T-helper 17 cell (primary cell): ENCODE measurements at regions not wholly inside any gene's neighbourhood (a gene's known extent, or its start where the extent isn't known, plus 50 kb on each side); places are given as distances from the start of the nearest gene placed in this dataset.
"Not testable (repeated sequence)": the region's sequence is repeated elsewhere in the genome, so short reads cannot be mapped to it uniquely, and the experiment has no call there.

Source experiments
- ATAC-seq: fragments of 150-1000 bp; cut with Tn5 transposase; 2 replicates; pipeline ENCODE4 v1.10.0; 2021; ENCODE audit warnings: mild to moderate bottlenecking, moderate library complexity
- DNase-seq, 3 donors: peaks; one replicate each; pipeline versions ENCODE4 v3.0.0 to v3.0.0-alpha.2; 2020 to 2021
- H3K9me3 ChIP-seq: one replicate; pipeline ENCODE4 v1.7.0; 2013; ENCODE audit warnings: low read length, mild to moderate bottlenecking; ENCODE audit not compliant: control insufficient read depth, poor library complexity, severe bottlenecking
- H3K27ac Mint-ChIP-seq: one replicate; pipeline ENCODE4 v1.8.0; 2022; ENCODE audit warnings: mild to moderate bottlenecking, moderate library complexity, mixed read lengths
- H3K27me3 Mint-ChIP-seq: one replicate; pipeline ENCODE4 v1.8.0; 2022; ENCODE audit warnings: mixed read lengths
- H3K36me3 Mint-ChIP-seq: one replicate; pipeline ENCODE4 v1.8.0; 2022; ENCODE audit warnings: low read depth, mixed read lengths
- H3K4me1 Mint-ChIP-seq: one replicate; pipeline ENCODE4 v1.8.0; 2022; ENCODE audit warnings: mild to moderate bottlenecking, mixed read lengths
- H3K4me3 Mint-ChIP-seq: one replicate; pipeline ENCODE4 v1.8.0; 2022; ENCODE audit warnings: mild to moderate bottlenecking, moderate library complexity, mixed read lengths

GRCh38 chr18:4549164-4549872, 94.2 kb upstream of the DLGAP1 start:
- Mint-ChIP-seq H3K36me3 (no peaks in the 10 kb centered on the region), H3K4me1 (no peaks in the 10 kb centered on the region), H3K27me3 (no peaks in the 10 kb centered on the region), H3K27ac (no peak overlapping the region), H3K4me3 (no peak overlapping the region)
- ATAC-seq (no peak), DNase-seq (no peak)
- H3K9me3 ChIP-seq = no peaks in the 10 kb centered on the region

GRCh38 chr18:4547126-4547525, 92.0 kb upstream of the DLGAP1 start:
- ATAC-seq = no peak
- Mint-ChIP-seq H3K27me3 (no peaks in the 10 kb centered on the region), H3K36me3 (no peaks in the 10 kb centered on the region), H3K4me1 (no peaks in the 10 kb centered on the region), H3K27ac (no peak overlapping the region), H3K4me3 (no peak overlapping the region)
- no peak for DNase-seq
- no peaks in the 10 kb centered on the region for H3K9me3 ChIP-seq

- DNase-seq = no peak
- no peak overlapping the region for H3K4me3 Mint-ChIP-seq
- H3K27me3 Mint-ChIP-seq = no peaks in the 10 kb centered on the region
- no peaks in the 10 kb centered on the region for H3K9me3 ChIP-seq
- H3K36me3 Mint-ChIP-seq = no peaks in the 10 kb centered on the region
- H3K4me1 Mint-ChIP-seq = no peaks in the 10 kb centered on the region
- no peak overlapping the region for H3K27ac Mint-ChIP-seq
- no peak for ATAC-seq
Observed at GRCh38 chr18:4544142-4544541, 89.0 kb upstream of the DLGAP1 start.

- no peaks in the 10 kb centered on the region for H3K36me3 Mint-ChIP-seq
- no peaks in the 10 kb centered on the region for H3K27me3 Mint-ChIP-seq
- ATAC-seq = no peak
- no peaks in the 10 kb centered on the region for H3K4me1 Mint-ChIP-seq
- H3K27ac Mint-ChIP-seq = no peak overlapping the region
- no peak overlapping the region for H3K4me3 Mint-ChIP-seq
- no peaks in the 10 kb centered on the region for H3K9me3 ChIP-seq
- no peak for DNase-seq
Observed at GRCh38 chr18:4543711-4544110, 88.6 kb upstream of the DLGAP1 start.

DNA sequence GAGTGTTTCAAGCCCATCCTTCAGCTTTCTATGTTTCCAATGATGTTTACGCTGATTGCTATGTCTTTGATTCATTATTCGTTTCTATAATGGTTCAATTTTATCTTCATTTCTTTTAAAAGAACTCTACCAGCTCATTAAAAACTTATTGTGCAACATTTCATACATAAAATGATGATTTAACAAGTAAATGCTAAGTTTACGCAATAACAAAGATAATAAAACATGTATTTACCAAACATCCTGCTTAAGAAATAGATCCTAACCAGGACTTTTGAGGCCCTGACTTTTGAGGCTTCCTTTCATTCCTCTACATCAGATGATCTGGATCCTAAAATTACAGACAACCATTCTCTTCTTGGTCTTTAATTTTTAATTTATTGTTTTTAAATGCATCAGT, 86.5 kb upstream of the DLGAP1 start:
- H3K9me3 ChIP-seq = no peaks in the 10 kb centered on the region
- DNase-seq (no peak), ATAC-seq (no peak)
- Mint-ChIP-seq H3K4me3 (no peak overlapping the region), H3K4me1 (no peaks in the 10 kb centered on the region), H3K36me3 (no peaks in the 10 kb centered on the region), H3K27me3 (no peaks in the 10 kb centered on the region), H3K27ac (no peak overlapping the region)

DNA sequence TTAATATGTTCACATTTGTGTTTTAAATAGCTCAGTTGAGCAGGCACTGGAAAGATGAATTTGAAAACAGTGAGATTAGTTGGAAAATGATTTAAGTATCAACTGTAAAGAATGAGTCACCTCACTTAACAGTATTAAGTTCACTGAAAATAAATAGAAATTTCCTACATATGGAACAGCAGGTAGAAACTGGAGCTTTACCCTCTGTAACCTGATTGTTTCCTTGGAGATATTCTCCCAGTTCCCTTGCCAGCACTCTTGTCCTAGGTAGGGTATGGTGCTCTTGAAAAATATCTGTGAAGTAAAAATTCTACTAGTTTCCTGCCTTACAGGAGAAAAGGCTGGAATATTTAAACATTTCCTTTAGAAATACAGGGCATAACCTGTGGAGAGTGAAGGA, 81.3 kb upstream of the DLGAP1 start:
- Mint-ChIP-seq H3K36me3 (no peaks in the 10 kb centered on the region), H3K27ac (no peak overlapping the region), H3K4me3 (no peak overlapping the region), H3K4me1 (no peaks in the 10 kb centered on the region), H3K27me3 (no peaks in the 10 kb centered on the region)
- ATAC-seq (no peak), DNase-seq (no peak)
- no peaks in the 10 kb centered on the region for H3K9me3 ChIP-seq

DNA sequence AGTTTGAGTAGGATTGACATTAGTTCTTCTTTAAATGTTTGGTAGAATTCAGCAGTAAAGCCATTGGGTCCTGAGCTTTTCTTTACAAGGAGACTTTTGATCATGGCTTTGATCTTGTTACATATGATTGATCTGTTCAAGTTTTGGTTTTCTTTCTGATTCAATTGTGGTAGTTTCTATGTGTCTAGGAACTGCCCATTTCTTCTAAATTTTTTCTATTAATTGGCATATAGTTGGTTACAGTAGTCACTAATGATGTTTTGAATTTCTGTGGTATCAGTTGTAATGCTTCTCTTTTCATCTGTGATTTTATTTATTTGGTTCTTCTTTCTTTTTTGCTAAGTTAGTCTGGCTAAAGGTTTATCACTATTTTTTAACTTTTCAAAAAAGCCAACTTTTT, 73.3 kb upstream of the DLGAP1 start:
- Mint-ChIP-seq H3K27ac (no peak overlapping the region), H3K4me1 (no peaks in the 10 kb centered on the region), H3K36me3 (no peaks in the 10 kb centered on the region), H3K4me3 (no peak overlapping the region), H3K27me3 (no peaks in the 10 kb centered on the region)
- DNase-seq = no peak
- no peak for ATAC-seq
- H3K9me3 ChIP-seq = no peaks in the 10 kb centered on the region

- H3K36me3 Mint-ChIP-seq, ATAC-seq, H3K27me3 Mint-ChIP-seq, DNase-seq, H3K4me3 Mint-ChIP-seq, H3K4me1 Mint-ChIP-seq, H3K9me3 ChIP-seq, H3K27ac Mint-ChIP-seq: not testable (repeated sequence)
Observed at GRCh38 chr18:4527826-4528225, 72.7 kb upstream of the DLGAP1 start.

GRCh38 chr18:4524096-4524495, 69.0 kb upstream of the DLGAP1 start:
- ATAC-seq (no peak), DNase-seq (no peak)
- Mint-ChIP-seq H3K36me3 (no peaks in the 10 kb centered on the region), H3K27ac (no peak overlapping the region), H3K27me3 (no peaks in the 10 kb centered on the region), H3K4me3 (no peak overlapping the region), H3K4me1 (no peaks in the 10 kb centered on the region)
- no peaks in the 10 kb centered on the region for H3K9me3 ChIP-seq

DNA sequence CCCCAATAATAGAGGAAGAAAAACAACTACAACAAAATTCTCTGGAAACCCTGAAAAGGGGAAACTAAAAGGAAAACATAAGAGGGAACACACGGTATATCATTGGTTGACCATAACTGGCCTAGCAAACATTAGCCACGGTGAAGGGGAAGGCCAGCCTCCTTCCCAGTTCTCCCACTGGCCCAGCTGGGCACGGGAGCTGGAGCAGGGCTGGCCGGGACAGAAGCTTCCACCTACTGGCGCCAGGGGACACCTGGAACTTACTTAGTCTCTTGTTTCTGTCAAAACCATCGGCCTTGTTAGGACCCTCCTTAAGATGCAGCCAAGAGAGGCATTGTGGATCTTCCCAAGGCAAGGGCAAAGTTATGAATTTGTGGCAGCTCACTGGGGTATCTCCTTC, 56.1 kb upstream of the DLGAP1 start:
- Mint-ChIP-seq H3K27ac (no peak overlapping the region), H3K27me3 (no peaks in the 10 kb centered on the region), H3K36me3 (no peaks in the 10 kb centered on the region), H3K4me3 (no peak overlapping the region), H3K4me1 (no peaks in the 10 kb centered on the region)
- H3K9me3 ChIP-seq = no peaks in the 10 kb centered on the region
- ATAC-seq = no peak
- DNase-seq = no peak

- Mint-ChIP-seq H3K27ac (no peak overlapping the region), H3K4me1 (no peaks in the 10 kb centered on the region), H3K27me3 (no peaks in the 10 kb centered on the region), H3K36me3 (no peaks in the 10 kb centered on the region), H3K4me3 (no peak overlapping the region)
- ATAC-seq (peak; percentile 47), DNase-seq (no peak)
- no peaks in the 10 kb centered on the region for H3K9me3 ChIP-seq
Observed at GRCh38 chr18:4510711-4511110, 55.6 kb upstream of the DLGAP1 start.

GRCh38 chr18:4510160-4510559, 55.1 kb upstream of the DLGAP1 start:
- Mint-ChIP-seq H3K4me3 (no peak overlapping the region), H3K27ac (no peak overlapping the region), H3K36me3 (no peaks in the 10 kb centered on the region), H3K27me3 (no peaks in the 10 kb centered on the region), H3K4me1 (no peaks in the 10 kb centered on the region)
- no peak for DNase-seq
- no peaks in the 10 kb centered on the region for H3K9me3 ChIP-seq
- ATAC-seq = no peak
